OCI-LY1 (cell line): ENCODE measurements at regions not wholly inside any gene's neighbourhood (a gene's known extent, or its start where the extent isn't known, plus 50 kb on each side); places are given as distances from the start of the nearest gene placed in this dataset.

ENCODE experiments used
- CTCF ChIP-seq: fragments of 200-600 bp; sonication (generic), shearing (Covaris generic); IDR thresholded peaks from 2 replicates; pipeline ENCODE4 v1.5.1; 2017; ENCODE audit warnings: mild to moderate bottlenecking, antibody characterized with exemption, low read length, moderate library complexity, mixed read lengths
- EZH2 ChIP-seq: fragments of 200-600 bp; sonication (generic), shearing (Covaris generic); IDR thresholded peaks from 2 replicates; pipeline ENCODE4 v1.8.0; 2017; ENCODE audit warnings: borderline replicate concordance, mixed run types, mild to moderate bottlenecking, antibody characterized with exemption, low read length, moderate library complexity, mixed read lengths

- TF ChIP-seq CTCF = no peak
- no peak for TF ChIP-seq EZH2
These were observed 241.0 kb upstream of the ACVR2A start for GRCh38 chr2:147603876-147604275.
